HS-27A (cell line): ENCODE measurements at regions not wholly inside any gene's neighbourhood (a gene's known extent, or its start where the extent isn't known, plus 50 kb on each side); places are given as distances from the start of the nearest gene placed in this dataset.

ENCODE experiments used
- DNase-seq: peaks from one replicate; pipeline ENCODE4 v3.0.0-alpha.2; 2012; ENCODE audit warnings: low read depth, missing footprints

- no peak for DNase-seq
These were observed 54.5 kb upstream of the TAGAP start for GRCh38 chr6:159099276-159099675.

GRCh38 chr6:159098636-159099106 lies 53.9 kb upstream of the TAGAP start:
- no peak for DNase-seq

GRCh38 chr6:159097256-159097655 lies 52.5 kb upstream of the TAGAP start:
- no peak for DNase-seq

GRCh38 chr6:159095616-159096015 lies 50.8 kb upstream of the TAGAP start:
- no peak for DNase-seq

GRCh38 chr6:159094444-159095252 lies 49.9 kb upstream of the TAGAP start:
- DNase-seq, result no peak
